RWPE2 (cell line): ENCODE measurements at regions not wholly inside any gene's neighbourhood (a gene's known extent, or its start where the extent isn't known, plus 50 kb on each side); places are given as distances from the start of the nearest gene placed in this dataset.
A peak's percentile ranks its signal among the peaks of the same experiment; 100 is the strongest.
"Not testable (repeated sequence)": the region's sequence is repeated elsewhere in the genome, so short reads cannot be mapped to it uniquely, and the experiment has no call there.

Experiments
- ATAC-seq: fragments of 200-7000 bp; cut with Tn5 transposase; 3 replicates; pipeline ENCODE4 v1.9.1; 2021; ENCODE audit warnings: low read depth
- DNase-seq: peaks from one replicate; pipeline ENCODE4 v3.0.0-alpha.2; 2020; ENCODE audit warnings: low spot score
- H3K27ac ChIP-seq: fragments of 450-650 bp; 2 replicates; pipeline ENCODE4 v1.5.1; 2017; ENCODE audit warnings: mild to moderate bottlenecking; ENCODE audit not compliant: poor library complexity, severe bottlenecking
- H3K27me3 ChIP-seq: fragments of 250-450 bp; sonication (Bioruptor Pico); 2 replicates; pipeline ENCODE4 v1.5.1; 2021; ENCODE audit warnings: mild to moderate bottlenecking, moderate library complexity; ENCODE audit not compliant: insufficient read depth, poor library complexity, severe bottlenecking
- H3K36me3 ChIP-seq: fragments of 250-450 bp; sonication (Bioruptor Pico); 2 replicates; pipeline ENCODE4 v1.5.1; 2020; ENCODE audit warnings: low read depth, mild to moderate bottlenecking, moderate library complexity
- H3K4me1 ChIP-seq: fragments of 250-450 bp; sonication (Bioruptor Pico); 2 replicates; pipeline ENCODE4 v1.5.1; 2021; ENCODE audit warnings: mild to moderate bottlenecking, moderate library complexity; ENCODE audit not compliant: insufficient read depth, poor library complexity, severe bottlenecking
- H3K4me3 ChIP-seq: fragments of 250-450 bp; sonication (Bioruptor Pico); 2 replicates; pipeline ENCODE4 v1.5.1; 2021; ENCODE audit warnings: mild to moderate bottlenecking, moderate library complexity; ENCODE audit not compliant: severe bottlenecking
- H3K9me3 ChIP-seq: fragments of 250-450 bp; sonication (Bioruptor Pico); 2 replicates; pipeline ENCODE4 v1.5.1; 2021; ENCODE audit warnings: mild to moderate bottlenecking, moderate library complexity; ENCODE audit not compliant: severe bottlenecking
- TF ChIP-seq, protein P1 (sequence below): fragments of 450-650 bp; IDR thresholded peaks from one replicate; pipeline ENCODE4 v1.5.1; 2017; ENCODE audit warnings: mild to moderate bottlenecking, moderate library complexity; ENCODE audit not compliant: poor library complexity, severe bottlenecking

GRCh38 chr15:22243440-22244130 lies 163.3 kb downstream of the OR4M2 start:
- Histone ChIP-seq H3K36me3 (no peaks in the 10 kb centered on the region), H3K9me3 (peaks cover 5% of the 10 kb centered on the region), H3K27me3 (no peaks in the 10 kb centered on the region), H3K4me3 (no peak overlapping the region), H3K4me1 (peaks cover 10% of the 10 kb centered on the region), H3K27ac (no peak overlapping the region)
- ATAC-seq: no peak
- TF ChIP-seq, protein P1, sequence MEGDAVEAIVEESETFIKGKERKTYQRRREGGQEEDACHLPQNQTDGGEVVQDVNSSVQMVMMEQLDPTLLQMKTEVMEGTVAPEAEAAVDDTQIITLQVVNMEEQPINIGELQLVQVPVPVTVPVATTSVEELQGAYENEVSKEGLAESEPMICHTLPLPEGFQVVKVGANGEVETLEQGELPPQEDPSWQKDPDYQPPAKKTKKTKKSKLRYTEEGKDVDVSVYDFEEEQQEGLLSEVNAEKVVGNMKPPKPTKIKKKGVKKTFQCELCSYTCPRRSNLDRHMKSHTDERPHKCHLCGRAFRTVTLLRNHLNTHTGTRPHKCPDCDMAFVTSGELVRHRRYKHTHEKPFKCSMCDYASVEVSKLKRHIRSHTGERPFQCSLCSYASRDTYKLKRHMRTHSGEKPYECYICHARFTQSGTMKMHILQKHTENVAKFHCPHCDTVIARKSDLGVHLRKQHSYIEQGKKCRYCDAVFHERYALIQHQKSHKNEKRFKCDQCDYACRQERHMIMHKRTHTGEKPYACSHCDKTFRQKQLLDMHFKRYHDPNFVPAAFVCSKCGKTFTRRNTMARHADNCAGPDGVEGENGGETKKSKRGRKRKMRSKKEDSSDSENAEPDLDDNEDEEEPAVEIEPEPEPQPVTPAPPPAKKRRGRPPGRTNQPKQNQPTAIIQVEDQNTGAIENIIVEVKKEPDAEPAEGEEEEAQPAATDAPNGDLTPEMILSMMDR: no peak
- no peak for DNase-seq

DNA sequence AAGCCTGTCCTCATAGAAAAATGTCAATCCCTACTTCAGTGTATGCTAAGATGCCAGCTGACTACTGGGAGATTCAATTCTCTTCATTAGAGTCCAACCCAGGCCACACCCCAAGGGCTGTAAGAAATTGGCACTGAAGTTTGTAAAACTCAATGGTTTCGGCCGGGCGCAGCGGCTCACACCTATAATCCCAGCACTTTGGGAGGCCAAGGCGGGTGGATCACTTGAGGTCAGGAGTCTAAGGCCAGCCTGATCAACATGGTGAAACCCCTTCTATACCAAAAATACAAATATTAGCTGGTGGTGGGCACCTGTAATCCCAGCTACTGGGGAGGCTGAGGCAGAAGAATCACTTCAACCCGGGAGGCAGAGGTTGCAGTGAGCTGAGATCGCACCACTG lies 169.2 kb downstream of the OR4M2 start:
- H3K27me3 ChIP-seq, H3K27ac ChIP-seq, H3K4me1 ChIP-seq, DNase-seq, H3K9me3 ChIP-seq, H3K36me3 ChIP-seq, H3K4me3 ChIP-seq, ATAC-seq: not testable (repeated sequence)

DNA sequence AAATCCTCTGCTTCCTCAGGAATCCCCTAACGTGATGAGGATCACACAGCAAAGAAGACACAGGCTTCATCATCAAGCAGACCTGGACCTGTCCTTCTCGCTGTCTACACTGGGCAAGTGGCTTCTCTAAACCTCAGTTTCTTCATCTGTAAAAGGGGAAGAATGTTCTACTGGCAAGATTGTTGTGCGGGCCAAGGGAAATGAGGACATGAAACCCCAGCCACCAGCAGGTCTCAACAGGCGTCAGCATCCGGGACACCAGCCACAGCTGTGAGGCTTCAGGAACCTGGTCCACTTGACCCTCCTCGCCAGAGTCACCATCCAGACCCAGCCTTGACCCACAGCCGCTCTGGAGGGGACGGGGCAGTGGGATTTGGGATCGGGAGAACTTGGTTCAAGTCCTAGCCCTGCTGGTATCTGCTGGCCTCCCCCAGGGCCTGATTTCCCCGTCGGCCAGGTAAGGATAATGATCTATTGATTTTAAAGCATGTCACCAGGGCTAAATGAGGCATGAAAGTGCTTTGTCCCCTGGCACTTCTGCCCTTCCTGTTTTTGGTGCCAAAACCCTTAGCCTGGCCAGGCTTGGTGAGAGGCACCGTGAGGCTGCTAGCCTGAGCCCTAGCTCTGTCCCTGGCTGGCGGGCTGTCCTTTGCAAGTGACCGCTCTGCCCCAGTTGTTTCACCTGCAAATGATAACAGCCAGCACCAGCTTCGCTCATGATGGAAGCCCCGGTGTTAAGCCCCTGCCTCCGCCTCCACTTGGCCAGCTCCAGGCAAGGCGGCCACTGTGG lies 170.4 kb downstream of the OR4M2 start:
- DNase-seq, H3K27me3 ChIP-seq, H3K4me1 ChIP-seq, H3K9me3 ChIP-seq, H3K36me3 ChIP-seq, H3K27ac ChIP-seq, H3K4me3 ChIP-seq: not testable (repeated sequence)
- ATAC-seq: 0 out of 3 replicates have a peak, but pooled peaks have one; percentile 5

DNA sequence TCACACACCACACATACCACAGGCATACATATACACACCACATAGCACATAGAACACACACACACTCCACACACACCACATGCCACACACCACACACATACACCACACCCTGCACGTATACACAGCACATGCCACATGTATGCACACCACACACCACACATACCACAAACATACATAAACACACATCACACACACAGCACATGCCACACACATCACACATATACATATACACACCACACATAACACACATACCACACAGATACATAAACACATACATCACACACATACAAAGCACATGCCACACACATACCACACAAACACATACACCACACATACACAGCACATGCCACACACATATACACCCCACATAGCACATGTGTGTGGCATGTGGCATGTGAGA lies 171.1 kb downstream of the OR4M2 start:
- no peaks in the 10 kb centered on the region for H3K27me3 ChIP-seq
- no peak overlapping the region for H3K27ac ChIP-seq
- ATAC-seq (no peak), DNase-seq (no peak)
- TF ChIP-seq, protein P1: no peak
- no peaks in the 10 kb centered on the region for H3K36me3 ChIP-seq
- H3K4me1 ChIP-seq: no peaks in the 10 kb centered on the region
- H3K9me3 ChIP-seq: peaks cover under 1% of the 10 kb centered on the region
- H3K4me3 ChIP-seq: no peak overlapping the region

GRCh38 chr15:22252047-22252446 lies 171.7 kb downstream of the OR4M2 start:
- not testable (repeated sequence) for H3K9me3 ChIP-seq, H3K36me3 ChIP-seq, H3K27ac ChIP-seq, DNase-seq, ATAC-seq, H3K27me3 ChIP-seq, H3K4me3 ChIP-seq, H3K4me1 ChIP-seq

DNA sequence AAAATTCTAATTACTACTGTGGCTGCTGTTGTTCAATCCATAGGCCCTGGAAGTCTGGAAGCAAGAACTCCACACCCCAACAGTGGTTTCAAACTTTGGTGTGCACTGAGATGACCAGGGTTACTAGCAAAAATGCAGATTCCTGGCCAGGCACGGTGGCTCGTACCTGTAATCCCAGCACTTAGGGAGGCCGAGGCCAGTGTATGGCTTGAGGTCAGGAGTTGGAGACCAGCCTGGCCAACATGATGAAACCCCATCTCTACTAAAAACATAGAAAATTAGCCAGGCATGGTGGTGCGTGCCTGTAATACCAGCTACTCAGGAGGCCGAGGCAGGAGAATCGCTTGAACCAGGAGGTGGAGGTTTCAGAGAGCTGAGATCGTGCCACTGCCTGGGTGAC lies 172.2 kb downstream of the OR4M2 start:
- not testable (repeated sequence) for H3K27ac ChIP-seq, DNase-seq, H3K27me3 ChIP-seq, H3K4me3 ChIP-seq, H3K36me3 ChIP-seq, ATAC-seq, H3K9me3 ChIP-seq, H3K4me1 ChIP-seq

- not testable (repeated sequence) for H3K27me3 ChIP-seq, H3K4me3 ChIP-seq, H3K4me1 ChIP-seq, H3K27ac ChIP-seq, ATAC-seq, H3K9me3 ChIP-seq, H3K36me3 ChIP-seq, DNase-seq
These were observed 172.8 kb downstream of the OR4M2 start for GRCh38 chr15:22253002-22253675.
